Tibial artery (tissue), 4 donors: ENCODE measurements at regions not wholly inside any gene's neighbourhood (a gene's known extent, or its start where the extent isn't known, plus 50 kb on each side); places are given as distances from the start of the nearest gene placed in this dataset.

ENCODE experiments used
- DNase-seq, 2 donors: peaks; one replicate each; pipeline ENCODE4 v3.0.0-alpha.2; 2019
- H3K27ac ChIP-seq, 2 donors: fragments of 200-600 bp; sonication (generic) in 1 of 2; 1 replicate in 1 of 2; 2 replicates in 1 of 2; pipeline ENCODE4 v1.5.1; 2018 to 2019; ENCODE audit warnings: mild to moderate bottlenecking in 1 of 2
- H3K27me3 ChIP-seq, 2 donors: fragments of 200-600 bp; sonication (generic) in 1 of 2; one replicate each; pipeline versions ENCODE4 v1.5.1 to v1.6.0; 2016 to 2019
- H3K36me3 ChIP-seq, 3 donors: fragments of 200-600 bp; sonication (generic) in 2 of 3; one replicate each; pipeline ENCODE4 v1.5.1; 2016 to 2019; ENCODE audit warnings: mild to moderate bottlenecking in 2 of 3
- H3K4me1 ChIP-seq, 4 donors: fragments of 200-600 bp; sonication (generic) in 2 of 4; 1 replicate in 3 of 4; 2 replicates in 1 of 4; pipeline ENCODE4 v1.5.1; 2016 to 2019
- H3K4me3 ChIP-seq, 2 donors: fragments of 200-600 bp; sonication (generic) in 1 of 2; 1 replicate in 1 of 2; 2 replicates in 1 of 2; pipeline ENCODE4 v1.5.1; 2018 to 2019; ENCODE audit warnings: mild to moderate bottlenecking in 2 of 2
- H3K9me3 ChIP-seq, 3 donors: fragments of 200-600 bp; sonication (generic) in 1 of 3; one replicate each; pipeline ENCODE4 v1.5.1; 2016 to 2019
- CTCF ChIP-seq, 2 experiments: fragments of 200-600 bp in 1 of 2; fragments of 450-650 bp in 1 of 2; IDR thresholded peaks; one replicate each; pipeline ENCODE4 v1.5.1; 2017 to 2019; ENCODE audit warnings: antibody characterized with exemption in 2 of 2, mild to moderate bottlenecking in 1 of 2, moderate library complexity in 1 of 2
- intact Hi-C: fragments of 100-400 bp; cut with DNase I; formaldehyde crosslinking; loops from one replicate; pipeline ENCODE4 v1.15.0; 2023; ENCODE audit warnings: low total_unique reads

DNA sequence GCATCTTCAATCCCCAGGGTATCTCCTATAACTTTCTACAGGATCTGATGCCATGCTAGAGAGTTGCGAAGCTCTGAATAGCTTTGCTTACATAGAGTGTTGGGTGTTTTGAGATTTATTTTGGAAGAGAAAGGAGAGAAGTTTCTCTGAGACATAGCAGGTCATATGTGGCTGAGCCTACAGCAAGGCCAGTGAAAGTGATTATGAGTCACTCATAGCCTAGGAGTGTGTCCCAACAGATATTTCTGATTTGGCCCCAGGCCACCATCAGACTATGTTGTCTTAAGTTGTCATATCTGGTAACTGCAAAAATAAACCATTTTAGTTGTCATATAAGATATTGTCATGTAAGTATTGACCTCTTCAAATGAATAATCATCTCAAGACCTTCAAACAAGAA lies 132.0 kb upstream of the RAI14 start:
- no peak for DNase-seq
- H3K36me3 ChIP-seq, result no peaks in the 10 kb centered on the region
- H3K4me1 ChIP-seq, result peaks cover 0 to 63% (median 13%) of the 10 kb centered on the region in 4 donors
- no peaks in the 10 kb centered on the region for H3K9me3 ChIP-seq
- H3K27ac ChIP-seq, result peak overlapping the region in 1 of 2 donors; percentile 68
- H3K4me3 ChIP-seq, result no peak overlapping the region
- no peak for TF ChIP-seq CTCF (IDR thresholded peaks at IDR 0.05)
- intact Hi-C loops, result loop anchor here (5.0 to 10.0 kb wide), 2 partner anchors 37 to 161 kb away; no protein-coding TSS in a partner anchor
- H3K27me3 ChIP-seq, result no peaks in the 10 kb centered on the region

GRCh38 chr5:34525761-34526160 lies 130.4 kb upstream of the RAI14 start:
- intact Hi-C loops, result loop anchor here (10.0 kb wide), 1 partner anchor 159 kb away; no protein-coding TSS in a partner anchor
- Histone ChIP-seq H3K27ac (no peak overlapping the region), H3K36me3 (no peaks in the 10 kb centered on the region), H3K9me3 (no peaks in the 10 kb centered on the region), H3K27me3 (no peaks in the 10 kb centered on the region), H3K4me1 (peaks cover 0 to 68% (median 24%) of the 10 kb centered on the region in 4 donors), H3K4me3 (no peak overlapping the region)
- DNase-seq, result no peak
- no peak for TF ChIP-seq CTCF (IDR thresholded peaks at IDR 0.05)

- no peak for TF ChIP-seq CTCF (IDR thresholded peaks at IDR 0.05)
- Histone ChIP-seq H3K9me3 (no peaks in the 10 kb centered on the region), H3K36me3 (no peaks in the 10 kb centered on the region)
These were observed 129.3 kb upstream of the RAI14 start for GRCh38 chr5:34526682-34527305.

GRCh38 chr5:34529581-34530331 lies 126.4 kb upstream of the RAI14 start:
- TF ChIP-seq CTCF (IDR thresholded peaks at IDR 0.05), result no peak
- Histone ChIP-seq H3K4me1 (peaks cover 4 to 77% (median 37%) of the 10 kb centered on the region in 4 donors), H3K4me3 (no peak overlapping the region), H3K27me3 (no peaks in the 10 kb centered on the region), H3K27ac (peak overlapping the region; percentile 47 to 67), H3K36me3 (no peaks in the 10 kb centered on the region), H3K9me3 (no peaks in the 10 kb centered on the region)
- DNase-seq, result no peak
- intact Hi-C loops, result loop anchor here (10.0 kb wide), 1 partner anchor 155 kb away; no protein-coding TSS in a partner anchor

More at GRCh38 chr5:34526682-34527305, 129.3 kb upstream of the RAI14 start:
- H3K27ac ChIP-seq, result no peak overlapping the region
- peaks cover 0 to 77% (median 28%) of the 10 kb centered on the region in 4 donors for H3K4me1 ChIP-seq
- H3K27me3 ChIP-seq, result no peaks in the 10 kb centered on the region
- no peak overlapping the region for H3K4me3 ChIP-seq
- DNase-seq, result no peak
- intact Hi-C loops, result loop anchor here (10.0 kb wide), 1 partner anchor 158 kb away; no protein-coding TSS in a partner anchor

DNA sequence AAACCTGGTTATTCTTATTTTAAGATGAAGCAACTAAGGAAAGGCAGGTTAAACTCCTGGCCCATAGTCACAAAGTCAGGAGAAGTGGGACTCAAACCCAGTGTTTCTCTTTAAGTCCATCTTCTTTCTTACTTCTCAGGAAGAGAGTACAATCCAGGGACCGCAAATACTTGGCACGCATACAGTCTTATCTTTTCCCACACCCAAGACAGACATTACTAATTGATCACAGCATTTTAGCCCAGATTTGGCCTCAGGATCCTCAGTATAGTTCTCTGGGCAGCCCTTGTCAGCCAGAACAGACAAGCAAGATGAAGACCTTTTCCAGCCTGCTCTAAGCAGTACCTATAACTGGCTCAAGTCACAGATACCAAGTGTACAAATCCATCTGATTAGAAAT lies 125.5 kb upstream of the RAI14 start:
- TF ChIP-seq CTCF (IDR thresholded peaks at IDR 0.05), result no peak
- H3K4me1 ChIP-seq, result peaks cover 4 to 77% (median 38%) of the 10 kb centered on the region in 4 donors
- H3K4me3 ChIP-seq, result no peak overlapping the region
- intact Hi-C loops, result no loop called here
- H3K27me3 ChIP-seq, result no peaks in the 10 kb centered on the region
- H3K27ac ChIP-seq, result peak overlapping the region; percentile 38 to 67
- no peaks in the 10 kb centered on the region for H3K9me3 ChIP-seq
- DNase-seq, result no peak
- no peaks in the 10 kb centered on the region for H3K36me3 ChIP-seq
